Ascending aorta (tissue), 2 donors: ENCODE measurements at regions not wholly inside any gene's neighbourhood (a gene's known extent, or its start where the extent isn't known, plus 50 kb on each side); places are given as distances from the start of the nearest gene placed in this dataset.

Experiments
- DNase-seq, 2 donors: peaks; one replicate each; pipeline ENCODE4 v3.0.0-alpha.2; 2019; ENCODE audit warnings: low spot score in 2 of 2
- H3K27ac ChIP-seq, 2 donors: fragments of 200-600 bp; sonication (generic); one replicate each; pipeline ENCODE4 v1.5.1; 2016 to 2017; ENCODE audit warnings: mild to moderate bottlenecking in 1 of 2
- H3K27me3 ChIP-seq: fragments of 200-600 bp; sonication (generic); one replicate; pipeline ENCODE4 v1.5.1; 2017
- H3K36me3 ChIP-seq, 2 donors: fragments of 200-600 bp; sonication (generic); one replicate each; pipeline ENCODE4 v1.5.1; 2016
- H3K4me1 ChIP-seq, 2 donors: fragments of 200-600 bp; sonication (generic); one replicate each; pipeline ENCODE4 v1.5.1; 2016 to 2017; ENCODE audit warnings: mild to moderate bottlenecking in 1 of 2
- H3K4me3 ChIP-seq, 2 donors: fragments of 200-600 bp; sonication (generic); one replicate each; pipeline ENCODE4 v1.5.1; 2016 to 2017; ENCODE audit warnings: mild to moderate bottlenecking in 1 of 2
- H3K9me3 ChIP-seq, 2 donors: fragments of 200-600 bp; sonication (generic); one replicate each; pipeline ENCODE4 v1.5.1; 2016
- CTCF ChIP-seq, 3 experiments: fragments of 200-600 bp in 2 of 3; fragments of 450-650 bp in 1 of 3; sonication (generic) in 2 of 3; IDR thresholded peaks; one replicate each; pipeline ENCODE4 v1.5.1; 2016 to 2019; ENCODE audit warnings: antibody characterized with exemption in 3 of 3, mild to moderate bottlenecking in 1 of 3, moderate library complexity in 1 of 3
- intact Hi-C: fragments of 100-400 bp; cut with DNase I; formaldehyde crosslinking; loops from one replicate; pipeline ENCODE4 v1.15.1; 2023

- peak overlapping the region; percentile 60 to 66 for H3K4me3 ChIP-seq
- peak overlapping the region; percentile 81 to 89 for H3K27ac ChIP-seq
- no peaks in the 10 kb centered on the region for H3K9me3 ChIP-seq
- intact Hi-C loops, result loop anchor here (2.0 to 5.0 kb wide), 4 partner anchors 33 to 327 kb away; partner anchors contain the start of gene AKIP1
- no peaks in the 10 kb centered on the region for H3K27me3 ChIP-seq
- DNase-seq, result peak; percentile 47 to 88
- no peaks in the 10 kb centered on the region for H3K36me3 ChIP-seq
- no peak for TF ChIP-seq CTCF (IDR thresholded peaks at IDR 0.05)
- H3K4me1 ChIP-seq, result peaks cover 11 to 28% of the 10 kb centered on the region in 2 donors
These were observed 100.3 kb upstream of the AKIP1 start for GRCh38 chr11:8810540-8811301.

- peak overlapping the region; percentile 81 to 89 for H3K27ac ChIP-seq
- no peaks in the 10 kb centered on the region for H3K9me3 ChIP-seq
- peaks cover 11 to 22% of the 10 kb centered on the region in 2 donors for H3K4me1 ChIP-seq
- DNase-seq, result no peak
- TF ChIP-seq CTCF (IDR thresholded peaks at IDR 0.05), result no peak
- no peaks in the 10 kb centered on the region for H3K36me3 ChIP-seq
- H3K27me3 ChIP-seq, result no peaks in the 10 kb centered on the region
- H3K4me3 ChIP-seq, result peak overlapping the region in 1 of 2 donors; percentile 66
- intact Hi-C loops, result loop anchor here (2.0 to 5.0 kb wide), 4 partner anchors 34 to 326 kb away; partner anchors contain the start of gene AKIP1
These were observed 99.4 kb upstream of the AKIP1 start for GRCh38 chr11:8811571-8811970.

GRCh38 chr11:8812438-8812837 lies 98.6 kb upstream of the AKIP1 start:
- no peaks in the 10 kb centered on the region for H3K9me3 ChIP-seq
- H3K27ac ChIP-seq, result peak overlapping the region in 1 of 2 donors; percentile 81
- H3K27me3 ChIP-seq, result no peaks in the 10 kb centered on the region
- DNase-seq, result peak; percentile 33 to 71
- no peaks in the 10 kb centered on the region for H3K36me3 ChIP-seq
- no peak for TF ChIP-seq CTCF (IDR thresholded peaks at IDR 0.05)
- intact Hi-C loops, result loop anchor here (2.0 to 5.0 kb wide), 5 partner anchors 35 to 325 kb away; partner anchors contain the start of gene AKIP1
- no peak overlapping the region for H3K4me3 ChIP-seq
- peaks cover 6 to 16% of the 10 kb centered on the region in 2 donors for H3K4me1 ChIP-seq

- Histone ChIP-seq H3K27me3 (no peaks in the 10 kb centered on the region), H3K36me3 (no peaks in the 10 kb centered on the region), H3K27ac (no peak overlapping the region), H3K9me3 (no peaks in the 10 kb centered on the region), H3K4me1 (peaks cover 0 to 7% of the 10 kb centered on the region in 2 donors), H3K4me3 (no peak overlapping the region)
- TF ChIP-seq CTCF (IDR thresholded peaks at IDR 0.05), result peak; percentile 69 to 94 (median 85)
- peak in 1 of 2 donors; percentile 90 for DNase-seq
- intact Hi-C loops, result loop anchor here (2.0 to 5.0 kb wide), 5 partner anchors 36 to 324 kb away; partner anchors contain the start of gene AKIP1
These were observed 97.3 kb upstream of the AKIP1 start for GRCh38 chr11:8813658-8814057.

GRCh38 chr11:8814209-8814922 lies 96.6 kb upstream of the AKIP1 start:
- H3K27ac ChIP-seq, result no peak overlapping the region

More at GRCh38 chr11:8814209-8814922, 96.6 kb upstream of the AKIP1 start:
- Histone ChIP-seq H3K27me3 (no peaks in the 10 kb centered on the region), H3K9me3 (no peaks in the 10 kb centered on the region), H3K4me3 (no peak overlapping the region), H3K36me3 (no peaks in the 10 kb centered on the region), H3K4me1 (peaks cover 0 to 7% of the 10 kb centered on the region in 2 donors)
- no peak for DNase-seq
- intact Hi-C loops, result loop anchor here (5.0 kb wide), 3 partner anchors 37 to 323 kb away; partner anchors contain the start of gene AKIP1
- no peak for TF ChIP-seq CTCF (IDR thresholded peaks at IDR 0.05)
